Sigmoid colon (tissue), 4 donors: ENCODE measurements at regions not wholly inside any gene's neighbourhood (a gene's known extent, or its start where the extent isn't known, plus 50 kb on each side); places are given as distances from the start of the nearest gene placed in this dataset.

Experiments used
- EP300 ChIP-seq, 4 donors: sonication (generic); formaldehyde crosslinking; IDR thresholded peaks; one replicate each; pipeline ENCODE4 v1.6.1; 2017; ENCODE audit warnings: antibody characterized with exemption in 4 of 4
- POLR2A ChIP-seq, 2 donors: fragments of 450-650 bp; IDR thresholded peaks; one replicate each; pipeline ENCODE4 v1.6.1; 2016; ENCODE audit warnings: antibody characterized with exemption in 2 of 2, mild to moderate bottlenecking in 2 of 2, moderate library complexity in 2 of 2
- POLR2AphosphoS5 ChIP-seq, 4 donors: sonication (generic); formaldehyde crosslinking; IDR thresholded peaks; one replicate each; pipeline ENCODE4 v1.6.1; 2017; ENCODE audit warnings: antibody characterized with exemption in 4 of 4
- TF ChIP-seq, protein P1 (sequence below), 4 experiments: fragments of 450-650 bp in 3 of 4; fragments of 200-600 bp in 1 of 4; IDR thresholded peaks; one replicate each; pipeline ENCODE4 v1.5.1; 2016 to 2019; ENCODE audit warnings: antibody characterized with exemption in 4 of 4, mild to moderate bottlenecking in 3 of 4, moderate library complexity in 2 of 4

DNA sequence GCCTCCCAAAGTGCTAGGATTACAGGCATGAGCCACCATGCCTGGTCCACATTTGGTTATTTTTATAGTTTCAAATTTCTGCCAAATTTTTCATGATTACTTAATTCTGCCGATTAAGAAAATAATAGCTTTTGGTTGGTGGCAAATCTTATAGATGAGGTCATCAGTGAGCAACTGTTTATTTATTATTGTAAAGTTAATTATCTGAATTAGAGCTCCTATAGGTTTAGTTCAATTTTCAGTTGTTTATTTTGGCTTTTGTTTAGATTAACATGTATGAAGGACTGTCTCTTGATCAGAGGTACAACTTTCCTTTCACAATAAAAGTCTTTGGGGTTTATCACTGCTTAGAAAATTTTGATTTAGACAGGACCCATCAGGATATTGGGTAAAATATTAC lies 262.2 kb downstream of the SLC7A11 start:
- TF ChIP-seq, protein P1, sequence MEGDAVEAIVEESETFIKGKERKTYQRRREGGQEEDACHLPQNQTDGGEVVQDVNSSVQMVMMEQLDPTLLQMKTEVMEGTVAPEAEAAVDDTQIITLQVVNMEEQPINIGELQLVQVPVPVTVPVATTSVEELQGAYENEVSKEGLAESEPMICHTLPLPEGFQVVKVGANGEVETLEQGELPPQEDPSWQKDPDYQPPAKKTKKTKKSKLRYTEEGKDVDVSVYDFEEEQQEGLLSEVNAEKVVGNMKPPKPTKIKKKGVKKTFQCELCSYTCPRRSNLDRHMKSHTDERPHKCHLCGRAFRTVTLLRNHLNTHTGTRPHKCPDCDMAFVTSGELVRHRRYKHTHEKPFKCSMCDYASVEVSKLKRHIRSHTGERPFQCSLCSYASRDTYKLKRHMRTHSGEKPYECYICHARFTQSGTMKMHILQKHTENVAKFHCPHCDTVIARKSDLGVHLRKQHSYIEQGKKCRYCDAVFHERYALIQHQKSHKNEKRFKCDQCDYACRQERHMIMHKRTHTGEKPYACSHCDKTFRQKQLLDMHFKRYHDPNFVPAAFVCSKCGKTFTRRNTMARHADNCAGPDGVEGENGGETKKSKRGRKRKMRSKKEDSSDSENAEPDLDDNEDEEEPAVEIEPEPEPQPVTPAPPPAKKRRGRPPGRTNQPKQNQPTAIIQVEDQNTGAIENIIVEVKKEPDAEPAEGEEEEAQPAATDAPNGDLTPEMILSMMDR (IDR thresholded peaks at IDR 0.05): no peak
- TF ChIP-seq POLR2AphosphoS5 (IDR thresholded peaks at IDR 0.05): no peak
- no peak for TF ChIP-seq POLR2A (IDR thresholded peaks at IDR 0.05)
- TF ChIP-seq EP300 (IDR thresholded peaks at IDR 0.05): no peak
